OCI-LY1 (cell line): ENCODE measurements at regions not wholly inside any gene's neighbourhood (a gene's known extent, or its start where the extent isn't known, plus 50 kb on each side); places are given as distances from the start of the nearest gene placed in this dataset.

Source experiments
- H2AFZ ChIP-seq: fragments of 200-600 bp; sonication (generic), shearing (Covaris generic); 2 replicates; pipeline ENCODE4 v1.6.0; 2014; ENCODE audit warnings: antibody characterized with exemption, mild to moderate bottlenecking, low read length
- H3F3A ChIP-seq: fragments of 200-600 bp; sonication (generic), shearing (Covaris generic); 2 replicates; pipeline ENCODE4 v1.6.0; 2014; ENCODE audit warnings: mild to moderate bottlenecking, antibody characterized with exemption, low read length, moderate library complexity; ENCODE audit not compliant: insufficient read depth
- H3K27ac ChIP-seq: fragments of 200-600 bp; sonication (generic); 2 replicates; pipeline ENCODE4 v1.5.1; 2014; ENCODE audit warnings: low read length, mixed run types, mild to moderate bottlenecking, low read depth; ENCODE audit not compliant: poor library complexity, severe bottlenecking
- H3K27me3 ChIP-seq: fragments of 200-600 bp; sonication (generic); 2 replicates; pipeline ENCODE4 v1.6.0; 2014; ENCODE audit warnings: antibody characterized with exemption, mild to moderate bottlenecking, low read length, moderate library complexity; ENCODE audit not compliant: insufficient read depth
- H3K36me3 ChIP-seq: fragments of 200-600 bp; sonication (generic); 2 replicates; pipeline ENCODE4 v1.6.1; 2014; ENCODE audit warnings: mild to moderate bottlenecking, antibody characterized with exemption, low read length, moderate library complexity, mixed read lengths; ENCODE audit not compliant: insufficient read depth
- H3K4me1 ChIP-seq: fragments of 200-600 bp; sonication (generic); 2 replicates; pipeline ENCODE4 v1.5.1; 2014; ENCODE audit warnings: mild to moderate bottlenecking, low read length, moderate library complexity; ENCODE audit not compliant: insufficient read depth, severe bottlenecking
- H3K4me2 ChIP-seq: fragments of 200-600 bp; sonication (generic), shearing (Covaris generic); 2 replicates; pipeline ENCODE4 v1.6.1; 2014; ENCODE audit warnings: low read length
- H3K4me3 ChIP-seq: fragments of 200-600 bp; sonication (generic); 2 replicates; pipeline ENCODE4 v1.5.1; 2014; ENCODE audit warnings: low read length, low read depth, mild to moderate bottlenecking, mixed read lengths; ENCODE audit not compliant: poor library complexity, severe bottlenecking
- H3K79me2 ChIP-seq: fragments of 200-600 bp; shearing (Covaris generic); 2 replicates; pipeline ENCODE4 v1.6.1; 2016; ENCODE audit warnings: mixed run types, low read length, mixed read lengths; ENCODE audit not compliant: insufficient read depth
- H3K9ac ChIP-seq: fragments of 200-600 bp; sonication (generic), shearing (Covaris generic); 2 replicates; pipeline ENCODE4 v1.6.1; 2014; ENCODE audit warnings: mild to moderate bottlenecking, low read length, mixed read lengths
- H3K9me2 ChIP-seq: fragments of 200-600 bp; sonication (generic), shearing (Covaris generic); 2 replicates; pipeline ENCODE4 v1.6.1; 2014; ENCODE audit warnings: low read depth, mild to moderate bottlenecking, low read length, mixed read lengths
- H3K9me3 ChIP-seq: fragments of 200-600 bp; shearing (Covaris generic); 2 replicates; pipeline ENCODE4 v1.6.1; 2014; ENCODE audit warnings: low read length, mixed read lengths
- H4K20me1 ChIP-seq: fragments of 200-600 bp; sonication (generic), shearing (Covaris generic); 2 replicates; pipeline ENCODE4 v1.6.0; 2016; ENCODE audit warnings: mild to moderate bottlenecking, low read length; ENCODE audit not compliant: insufficient read depth
- CTCF ChIP-seq: fragments of 200-600 bp; sonication (generic), shearing (Covaris generic); IDR thresholded peaks from 2 replicates; pipeline ENCODE4 v1.5.1; 2017; ENCODE audit warnings: mild to moderate bottlenecking, antibody characterized with exemption, low read length, moderate library complexity, mixed read lengths
- EZH2 ChIP-seq: fragments of 200-600 bp; sonication (generic), shearing (Covaris generic); IDR thresholded peaks from 2 replicates; pipeline ENCODE4 v1.8.0; 2017; ENCODE audit warnings: borderline replicate concordance, mixed run types, mild to moderate bottlenecking, antibody characterized with exemption, low read length, moderate library complexity, mixed read lengths

- H3F3A ChIP-seq, result no peaks in the 10 kb centered on the region
- H3K79me2 ChIP-seq, result no peaks in the 10 kb centered on the region
- H3K27ac ChIP-seq, result no peak overlapping the region
- no peaks in the 10 kb centered on the region for H3K9me2 ChIP-seq
- no peak overlapping the region for H3K4me2 ChIP-seq
- no peaks in the 10 kb centered on the region for H3K27me3 ChIP-seq
- H4K20me1 ChIP-seq, result no peaks in the 10 kb centered on the region
- H3K9ac ChIP-seq, result no peak overlapping the region
- H3K9me3 ChIP-seq, result no peaks in the 10 kb centered on the region
- H3K36me3 ChIP-seq, result no peaks in the 10 kb centered on the region
- H3K4me1 ChIP-seq, result no peaks in the 10 kb centered on the region
- TF ChIP-seq CTCF (no peak), EZH2 (no peak)
- H2AFZ ChIP-seq, result no peak overlapping the region
- no peak overlapping the region for H3K4me3 ChIP-seq
Observed at GRCh38 chr18:77766421-77766820, 516.8 kb downstream of the GALR1 start.

- Histone ChIP-seq H2AFZ (no peak overlapping the region), H3K4me1 (no peaks in the 10 kb centered on the region), H3K4me3 (no peak overlapping the region), H3K9ac (no peak overlapping the region), H3K36me3 (no peaks in the 10 kb centered on the region), H3K4me2 (no peak overlapping the region), H3K9me3 (no peaks in the 10 kb centered on the region), H3F3A (no peaks in the 10 kb centered on the region), H3K79me2 (no peaks in the 10 kb centered on the region), H3K27ac (no peak overlapping the region), H4K20me1 (no peaks in the 10 kb centered on the region), H3K9me2 (no peaks in the 10 kb centered on the region), H3K27me3 (no peaks in the 10 kb centered on the region)
- TF ChIP-seq CTCF (no peak), EZH2 (no peak)
Observed at GRCh38 chr18:77772177-77772576, 522.5 kb downstream of the GALR1 start.

GRCh38 chr18:77776104-77776503 lies 526.5 kb downstream of the GALR1 start:
- Histone ChIP-seq H3K27ac (no peak overlapping the region), H3K9me3 (no peaks in the 10 kb centered on the region), H3K36me3 (no peaks in the 10 kb centered on the region), H3K4me1 (no peaks in the 10 kb centered on the region), H3K9ac (no peak overlapping the region), H3K4me3 (no peak overlapping the region), H4K20me1 (no peaks in the 10 kb centered on the region), H3K27me3 (no peaks in the 10 kb centered on the region), H3K9me2 (no peaks in the 10 kb centered on the region), H3F3A (no peaks in the 10 kb centered on the region), H3K79me2 (no peaks in the 10 kb centered on the region), H2AFZ (no peak overlapping the region), H3K4me2 (no peak overlapping the region)
- TF ChIP-seq CTCF, result no peak
- TF ChIP-seq EZH2, result no peak
